HG03460 (cell line): ENCODE measurements at regions not wholly inside any gene's neighbourhood (a gene's known extent, or its start where the extent isn't known, plus 50 kb on each side); places are given as distances from the start of the nearest gene placed in this dataset.

Experiments used
- ATAC-seq: cut with Tn5 transposase; IDR thresholded peaks from one replicate; pipeline ENCODE4 v1.9.1; 2021; ENCODE audit not compliant: unreplicated experiment

DNA sequence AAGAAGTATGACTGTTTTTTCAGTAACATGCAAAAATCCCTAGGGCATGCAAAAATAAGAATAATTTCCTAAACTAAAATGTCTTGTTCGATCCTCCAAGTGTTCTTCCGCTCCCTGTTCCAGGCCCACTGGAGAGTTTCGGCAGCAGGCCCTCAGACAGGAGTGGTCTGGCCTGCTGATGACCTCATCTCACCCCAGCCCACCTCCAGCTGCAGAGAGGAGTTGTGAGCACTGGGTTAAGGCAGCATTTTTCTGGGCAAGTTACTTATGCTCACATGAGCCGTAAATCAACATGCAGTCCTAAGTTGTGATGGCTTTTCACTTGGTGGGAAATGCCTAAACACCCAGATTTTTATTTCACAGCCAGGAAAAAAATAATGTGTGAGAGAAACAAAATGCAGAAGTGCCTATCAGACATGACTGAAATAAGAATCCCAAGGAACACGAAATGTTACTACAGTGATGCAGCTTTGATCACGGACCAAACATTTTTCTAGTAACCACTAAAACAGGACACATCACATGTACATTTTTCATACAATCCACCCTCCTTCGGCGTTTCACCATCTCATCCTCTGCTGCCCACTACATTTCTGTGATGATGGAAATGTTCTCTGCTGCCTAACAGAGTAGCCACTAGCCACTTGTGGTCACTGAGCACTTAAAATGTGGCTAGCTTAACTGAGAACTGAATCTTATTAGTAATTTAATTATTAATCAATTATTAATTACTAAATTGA is 153.3 kb upstream of the TBL1X start:
- ATAC-seq, result no peak

GRCh38 chrX:9312922-9313867 is 151.7 kb upstream of the TBL1X start:
- peak; percentile 84 for ATAC-seq

GRCh38 chrX:9315086-9315485 is 149.8 kb upstream of the TBL1X start:
- ATAC-seq, result no peak

GRCh38 chrX:9316096-9316495 is 148.8 kb upstream of the TBL1X start:
- ATAC-seq, result no peak

GRCh38 chrX:9317176-9317575 is 147.7 kb upstream of the TBL1X start:
- ATAC-seq, result no peak

DNA sequence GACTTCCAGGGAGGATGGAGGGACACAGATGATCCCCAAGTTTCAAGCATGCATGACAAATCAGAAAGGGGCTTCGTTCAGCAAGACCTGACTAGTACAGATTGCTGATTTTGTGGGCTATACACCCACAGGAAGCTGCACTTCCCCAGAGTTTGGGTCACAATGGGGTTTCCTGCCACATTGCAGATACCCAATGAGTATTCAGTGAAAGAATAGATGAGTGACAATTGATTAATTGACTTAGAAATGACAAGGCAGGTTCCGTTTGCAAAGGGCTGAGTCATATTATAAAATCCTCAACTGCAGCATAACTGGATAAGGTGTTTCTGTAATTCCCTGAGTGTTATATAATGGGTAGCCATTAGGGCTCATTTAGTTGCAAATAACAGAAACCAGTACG is 146.6 kb upstream of the TBL1X start:
- no peak for ATAC-seq

DNA sequence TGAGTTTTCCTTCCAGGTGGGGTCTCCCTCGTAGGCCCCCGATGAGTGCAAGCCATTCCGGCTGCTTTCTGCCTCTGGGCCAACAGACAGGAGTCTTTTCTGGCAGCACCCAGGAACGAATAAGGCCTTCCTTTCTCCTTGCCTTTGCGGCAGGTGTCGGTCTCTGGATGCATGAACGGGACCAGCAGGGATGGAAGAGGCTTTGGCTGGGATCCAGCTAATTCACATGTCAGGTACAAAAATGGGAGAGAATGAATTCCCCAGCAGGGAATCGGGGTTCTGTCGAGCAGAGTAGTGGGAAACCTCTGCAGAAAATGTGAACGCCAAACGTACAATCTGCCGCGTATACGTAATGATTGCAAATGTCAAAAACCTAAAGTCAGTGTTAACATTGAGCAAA is 146.1 kb upstream of the TBL1X start:
- no peak for ATAC-seq

DNA sequence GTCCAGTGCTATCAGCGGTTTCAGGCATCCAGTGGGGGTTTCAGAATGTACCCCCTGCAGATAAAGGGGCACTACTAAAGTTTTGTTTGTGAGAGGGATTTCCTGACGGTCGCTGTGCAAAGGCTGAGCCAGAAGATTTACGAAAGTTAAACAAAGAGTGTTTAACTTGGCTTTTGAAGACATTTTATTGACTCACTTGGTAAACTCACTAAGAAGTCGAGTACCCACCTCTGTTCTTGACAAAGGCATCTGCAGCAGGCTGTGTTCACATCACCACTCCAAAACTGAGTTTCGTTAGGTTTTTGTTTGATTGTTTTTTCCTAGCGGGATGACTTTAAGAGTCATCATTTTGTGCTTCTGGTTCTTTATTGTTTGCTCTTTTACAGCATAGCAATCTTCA is 143.9 kb upstream of the TBL1X start:
- no peak for ATAC-seq

GRCh38 chrX:9324676-9325075 is 140.2 kb upstream of the TBL1X start:
- no peak for ATAC-seq

GRCh38 chrX:9326369-9326768 is 138.5 kb upstream of the TBL1X start:
- no peak for ATAC-seq

DNA sequence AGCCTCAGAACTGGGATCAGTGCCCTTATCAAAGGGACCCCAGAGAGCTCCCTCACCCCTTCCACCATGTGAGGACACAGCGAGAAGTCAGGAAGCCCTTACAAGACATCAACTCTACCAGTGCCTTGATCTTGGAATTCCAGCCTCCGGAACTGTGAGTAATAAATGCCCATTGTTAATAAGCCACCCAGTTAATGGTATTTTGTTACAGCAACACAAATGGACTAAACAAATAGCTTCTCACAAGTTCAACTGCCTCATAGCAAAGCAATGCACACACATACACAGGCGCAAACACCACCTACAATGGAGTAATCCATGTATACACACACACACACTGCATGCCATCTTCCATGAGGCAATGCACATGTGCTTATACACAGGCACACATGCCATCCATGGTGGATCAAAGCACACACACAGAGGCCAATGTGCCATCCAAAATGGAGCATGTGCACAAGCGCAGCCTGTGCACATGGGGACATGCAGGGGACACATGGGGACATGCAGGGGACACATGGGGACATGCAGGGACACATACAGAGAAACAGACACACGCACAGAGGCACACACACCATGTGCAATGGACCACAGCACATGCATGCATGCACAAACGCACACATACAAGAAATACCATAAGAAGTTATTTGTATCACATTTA is 137.6 kb upstream of the TBL1X start:
- ATAC-seq, result no peak

DNA sequence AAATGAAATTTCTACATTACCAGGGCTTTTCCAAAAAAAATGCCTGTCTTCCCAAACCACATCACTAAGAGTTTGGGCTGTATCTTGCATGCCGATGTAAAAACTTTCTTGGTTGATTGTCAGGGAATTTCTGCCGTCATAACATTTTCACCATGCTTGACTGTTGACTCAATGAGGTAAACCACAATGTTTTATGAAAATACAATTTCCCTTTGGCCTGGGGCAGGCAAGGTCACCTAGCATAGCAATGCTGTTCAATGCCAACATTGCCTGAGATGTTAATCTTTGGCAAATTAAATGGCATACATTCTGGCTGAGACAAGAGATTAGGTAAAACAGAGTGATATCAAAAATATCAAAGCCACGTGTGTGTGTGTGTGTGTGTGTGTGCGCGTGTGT is 137.1 kb upstream of the TBL1X start:
- ATAC-seq, result no peak

GRCh38 chrX:9329056-9329455 is 135.8 kb upstream of the TBL1X start:
- no peak for ATAC-seq

DNA sequence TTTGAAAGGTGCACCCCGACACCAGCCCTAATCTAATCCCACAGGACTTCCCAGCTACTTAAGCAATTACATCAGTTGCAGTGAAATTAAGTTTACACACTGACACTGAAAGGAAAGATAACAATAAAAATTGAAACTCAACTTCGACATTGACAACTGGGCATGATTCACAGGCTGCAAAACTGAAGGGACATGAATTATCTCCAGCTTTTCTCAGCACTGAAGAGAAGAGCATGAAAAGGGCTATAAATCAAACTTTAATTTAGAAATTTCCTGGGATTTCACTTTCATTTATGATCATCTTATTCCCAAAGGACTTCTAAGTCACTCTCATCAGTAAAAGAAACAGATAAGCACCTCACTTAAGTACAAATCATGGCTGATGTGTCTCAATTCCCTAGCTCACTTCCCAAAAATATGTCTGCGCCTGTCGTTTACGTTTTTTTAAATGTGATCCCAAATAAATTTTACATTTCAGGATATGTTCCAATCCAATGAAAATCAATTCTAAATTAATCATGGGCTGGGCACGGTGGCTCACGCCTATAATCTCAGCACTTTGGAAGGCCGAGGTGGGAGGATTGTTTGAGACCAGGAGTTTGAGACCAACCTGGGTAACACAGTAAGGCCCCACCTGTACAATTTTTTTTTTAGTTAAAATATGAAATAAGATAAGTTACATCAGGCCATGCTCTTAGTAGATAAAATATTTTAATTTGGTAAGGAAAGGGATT is 134.4 kb upstream of the TBL1X start:
- ATAC-seq, result no peak

- ATAC-seq, result no peak
These were observed 130.8 kb upstream of the TBL1X start for GRCh38 chrX:9333873-9334560.

DNA sequence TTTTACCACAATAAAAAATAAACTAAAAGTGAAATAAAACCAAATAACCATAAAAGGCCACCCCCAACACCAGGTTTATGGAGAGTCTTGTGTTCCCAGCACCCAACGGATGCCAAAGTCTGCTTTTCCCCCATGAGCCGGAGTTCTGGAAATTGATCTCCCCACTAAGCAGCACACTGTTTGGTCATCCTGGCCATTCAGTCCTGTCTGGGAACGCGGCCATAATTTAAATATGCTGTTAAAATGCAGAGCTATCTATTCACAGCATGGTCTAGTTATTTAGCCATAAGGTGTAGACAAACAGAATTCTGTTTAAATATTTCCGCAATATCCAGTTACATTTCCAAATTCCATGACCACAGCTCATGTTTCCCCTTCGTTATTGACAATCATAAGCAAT is 129.6 kb upstream of the TBL1X start:
- ATAC-seq, result no peak

DNA sequence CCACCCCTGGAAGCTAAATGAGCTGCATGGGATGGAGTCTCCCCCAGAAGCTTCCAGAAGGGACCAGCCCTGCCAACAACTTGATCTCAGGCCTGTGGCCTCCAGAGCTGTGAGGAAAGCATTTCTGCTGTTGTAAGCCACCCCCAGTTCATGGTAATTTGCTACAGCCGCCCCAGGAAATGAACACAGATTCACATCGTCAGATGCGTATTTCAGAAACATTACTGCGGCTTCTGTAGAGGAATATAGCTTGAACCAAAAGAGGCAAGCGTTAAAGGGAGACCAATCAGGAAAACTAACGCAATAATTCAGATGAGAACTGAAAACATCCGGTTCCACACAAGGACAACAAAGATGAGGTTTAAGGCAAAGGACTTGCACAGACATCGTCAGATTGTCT is 128.4 kb upstream of the TBL1X start:
- no peak for ATAC-seq

GRCh38 chrX:9337046-9337445 is 127.8 kb upstream of the TBL1X start:
- no peak for ATAC-seq

DNA sequence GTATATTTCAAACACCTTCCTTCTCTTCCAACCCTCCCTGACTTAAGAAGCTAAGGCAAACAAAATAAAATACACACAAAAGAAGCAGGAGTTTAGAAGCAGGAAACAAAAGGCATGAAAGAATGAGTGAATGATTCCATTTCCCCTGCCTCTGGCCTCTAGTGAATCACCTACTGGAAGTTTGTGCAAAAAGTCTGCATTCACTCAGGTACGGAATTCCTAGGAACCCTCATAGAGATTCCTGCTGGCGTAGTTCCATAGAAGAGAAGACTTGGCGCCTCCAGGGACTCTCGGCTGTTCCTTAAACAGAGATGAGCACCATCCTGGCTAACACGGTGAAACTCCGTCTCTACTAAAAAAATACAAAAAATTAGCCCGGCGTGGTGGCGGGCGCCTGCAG is 125.9 kb upstream of the TBL1X start:
- ATAC-seq, result no peak
